GM19238 (cell line): ENCODE measurements at regions not wholly inside any gene's neighbourhood (a gene's known extent, or its start where the extent isn't known, plus 50 kb on each side); places are given as distances from the start of the nearest gene placed in this dataset.

Source experiments
- DNase-seq: peaks from one replicate; pipeline ENCODE4 v3.0.0; 2011; ENCODE audit warnings: low spot score; ENCODE audit not compliant: insufficient read length

GRCh38 chr6:74956559-74957428 lies 249.1 kb downstream of the COL12A1 start:
- no peak for DNase-seq

DNA sequence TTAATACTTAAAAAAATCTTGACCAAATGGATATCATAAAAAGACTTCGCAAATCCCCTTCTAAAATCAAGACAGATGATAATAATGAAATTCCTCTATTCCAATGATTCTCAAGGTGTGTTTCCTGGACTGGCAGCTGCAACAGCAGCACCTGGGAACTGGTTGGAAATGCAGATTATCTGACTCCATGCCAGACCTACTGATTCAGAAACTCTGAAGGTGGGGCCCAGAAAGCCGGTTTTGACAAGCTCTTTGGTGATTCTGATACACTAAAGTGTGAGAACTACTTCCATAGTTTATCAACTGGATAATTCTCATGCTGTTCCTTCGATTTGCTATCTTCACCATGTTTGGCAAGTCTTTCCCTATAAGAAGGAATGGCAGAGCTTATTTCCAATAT lies 252.1 kb downstream of the COL12A1 start:
- no peak for DNase-seq

GRCh38 chr6:74946961-74947360 lies 258.9 kb downstream of the COL12A1 start:
- DNase-seq: no peak

GRCh38 chr6:74942130-74942529 lies 263.7 kb downstream of the COL12A1 start:
- DNase-seq: no peak

DNA sequence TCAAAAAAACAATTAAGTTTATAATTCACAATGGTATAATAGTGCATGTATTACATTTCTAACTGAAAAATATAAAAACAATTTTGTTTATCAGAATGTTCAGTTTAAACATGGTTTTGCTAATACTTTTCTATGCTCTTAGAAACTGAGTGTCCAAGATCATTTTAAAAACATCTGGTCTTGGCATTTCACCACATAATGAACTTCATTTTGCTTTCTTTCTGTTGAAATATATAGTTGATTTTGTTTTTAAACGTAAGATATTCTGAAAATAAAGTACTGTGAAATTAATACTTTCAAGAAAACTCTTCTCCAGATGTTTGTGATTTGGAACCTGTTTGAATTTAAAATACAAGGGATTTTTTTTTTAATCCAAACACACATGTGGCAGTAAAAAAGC lies 264.4 kb downstream of the COL12A1 start:
- DNase-seq: no peak

- DNase-seq: no peak
Observed at GRCh38 chr6:74939721-74940620, 265.9 kb downstream of the COL12A1 start.

DNA sequence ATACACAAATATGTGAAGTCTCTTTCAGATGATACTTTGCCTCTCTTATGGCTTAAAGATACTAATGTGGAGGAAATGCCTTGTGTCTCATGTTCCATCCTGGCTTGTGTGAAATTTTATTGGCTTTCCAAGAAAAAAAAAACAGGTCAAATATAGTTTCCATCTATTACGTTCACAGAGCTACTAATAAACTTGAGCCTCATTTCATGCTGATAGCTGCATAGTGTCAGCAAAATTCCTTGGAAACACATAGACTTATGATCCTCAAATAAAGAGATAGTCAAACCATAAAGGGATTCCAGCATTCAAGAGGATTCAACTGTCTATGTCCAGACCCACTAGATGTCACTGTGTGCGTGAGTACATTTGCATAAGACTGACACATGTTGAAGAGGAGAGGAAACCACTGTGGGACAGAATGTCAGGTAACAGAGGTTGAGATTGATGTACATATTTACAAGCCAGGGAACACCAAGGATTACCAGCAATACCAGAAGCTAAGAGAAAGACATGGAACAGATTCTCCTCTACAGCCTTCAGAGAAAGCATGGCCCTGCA lies 266.6 kb downstream of the COL12A1 start:
- DNase-seq: no peak

DNA sequence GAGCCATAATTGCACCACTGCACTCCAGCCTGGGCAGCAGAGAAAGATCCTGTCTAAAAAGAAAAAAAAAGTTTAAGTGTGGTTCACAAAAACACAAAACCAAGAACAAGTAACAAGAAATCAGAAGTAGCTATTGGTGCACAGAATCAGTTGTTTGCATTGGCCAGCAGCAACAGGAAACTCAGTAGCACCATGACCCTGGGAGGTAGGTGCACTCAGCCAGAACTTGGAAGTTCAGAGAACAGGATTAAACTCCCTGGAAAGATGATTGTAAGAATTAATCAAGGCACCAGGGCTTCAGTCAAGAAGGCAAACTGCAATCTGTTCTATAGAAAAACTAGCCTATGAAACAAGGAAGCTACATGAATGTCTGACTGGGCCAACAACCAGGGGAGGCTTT lies 267.9 kb downstream of the COL12A1 start:
- no peak for DNase-seq

DNA sequence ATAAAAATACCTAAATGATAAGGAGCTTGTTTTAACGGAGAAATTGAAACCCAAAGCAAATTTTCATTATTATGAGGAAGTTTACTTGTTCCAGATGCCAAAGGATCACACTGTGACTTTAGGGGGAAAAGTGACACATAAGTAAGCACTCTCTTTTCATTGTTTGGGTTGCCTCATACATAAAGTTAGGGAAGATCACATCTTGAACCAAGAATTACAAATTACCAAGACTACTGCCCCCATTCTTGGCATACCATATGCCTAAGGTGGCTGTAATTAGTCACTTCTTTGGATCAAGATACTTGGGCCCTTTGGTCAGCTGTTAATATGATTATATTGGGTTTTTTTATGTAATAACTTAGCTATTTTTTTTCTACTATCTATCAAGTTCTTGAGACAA lies 269.0 kb downstream of the COL12A1 start:
- DNase-seq: no peak

GRCh38 chr6:74932232-74932888 lies 273.5 kb downstream of the COL12A1 start:
- DNase-seq: no peak

- no peak for DNase-seq
Observed at GRCh38 chr6:74931558-74931957, 274.3 kb downstream of the COL12A1 start.

DNA sequence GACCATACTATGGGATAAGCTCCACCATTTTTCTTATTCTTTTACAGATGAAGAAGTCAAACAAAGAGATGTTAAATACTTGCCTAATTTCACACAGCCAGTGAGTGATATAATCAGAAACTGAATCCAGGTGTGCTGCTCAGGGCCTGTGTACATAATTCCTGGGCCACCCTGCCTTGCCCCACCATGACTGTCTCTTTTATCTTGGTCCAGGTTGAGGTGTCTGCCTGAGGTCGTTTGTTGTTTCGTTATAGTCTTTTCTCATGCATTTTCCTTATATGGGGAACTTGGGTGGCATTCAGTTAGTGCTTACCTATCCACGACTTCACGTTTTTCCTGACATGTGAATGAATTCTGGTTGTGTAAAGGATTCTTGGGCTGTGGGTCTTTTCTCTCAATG lies 277.6 kb downstream of the COL12A1 start:
- DNase-seq: no peak

DNA sequence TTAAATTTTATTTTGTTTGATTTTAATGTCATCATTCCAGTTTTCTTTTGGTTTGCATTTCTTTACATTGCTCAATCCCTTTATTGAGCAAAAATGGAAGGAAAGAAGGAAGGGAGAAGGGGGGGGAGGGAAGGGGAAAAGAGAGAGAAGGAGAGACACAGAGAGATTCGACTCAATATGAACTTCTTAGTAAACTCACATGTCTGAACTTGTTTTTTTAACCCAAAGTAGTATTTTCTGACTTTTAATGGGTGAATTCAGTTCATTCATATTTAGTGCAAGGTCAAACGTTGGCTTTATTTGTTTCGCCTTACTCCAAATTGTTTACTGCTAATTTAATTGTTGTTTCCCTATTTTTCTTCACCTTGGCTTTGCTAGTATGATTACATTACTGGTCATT lies 278.6 kb downstream of the COL12A1 start:
- DNase-seq: no peak

- DNase-seq: no peak
Observed at GRCh38 chr6:74925683-74926082, 280.2 kb downstream of the COL12A1 start.

DNA sequence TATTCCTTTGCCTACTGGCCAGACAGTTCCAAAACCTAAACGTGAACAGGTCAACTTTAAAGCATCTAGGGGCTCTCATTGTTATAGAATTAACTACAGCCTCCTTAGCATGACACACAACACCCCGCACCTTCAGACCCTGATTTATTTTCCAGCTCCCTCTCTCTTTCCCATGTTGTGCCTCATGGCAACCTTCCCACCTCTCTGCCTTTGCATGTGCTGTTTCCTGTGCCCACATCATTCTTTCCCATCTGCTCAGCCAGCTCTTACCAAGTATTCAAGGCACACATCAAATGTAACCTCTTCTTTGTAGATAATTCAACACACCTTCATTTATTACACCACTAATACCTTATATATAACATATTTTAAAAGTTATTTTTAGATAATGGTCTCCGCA lies 291.0 kb downstream of the COL12A1 start:
- DNase-seq: no peak

GRCh38 chr6:74912234-74912633 lies 293.6 kb downstream of the COL12A1 start:
- no peak for DNase-seq

- DNase-seq: no peak
Observed at GRCh38 chr6:74902846-74903245, 303.0 kb downstream of the COL12A1 start.

DNA sequence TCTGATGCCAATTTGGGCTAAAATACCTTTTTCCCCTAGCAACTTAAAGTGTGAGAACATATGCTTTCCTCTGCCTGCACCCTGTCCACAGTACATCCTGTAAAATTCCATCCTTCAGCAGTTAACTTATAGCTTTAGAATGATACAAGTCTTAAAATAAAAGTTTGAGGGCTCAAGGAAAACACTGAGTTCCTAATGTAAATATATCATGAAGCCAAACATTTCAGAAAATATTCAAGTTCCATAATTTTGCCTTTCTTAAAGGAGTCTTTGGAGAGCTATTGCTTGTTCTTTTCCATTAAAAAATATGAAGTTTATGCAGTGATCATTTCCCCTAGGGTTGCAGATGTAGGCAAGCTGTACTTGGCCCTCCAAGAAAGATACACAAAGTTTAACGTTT lies 303.8 kb downstream of the COL12A1 start:
- no peak for DNase-seq

GRCh38 chr6:74901576-74901975 lies 304.3 kb downstream of the COL12A1 start:
- no peak for DNase-seq

DNA sequence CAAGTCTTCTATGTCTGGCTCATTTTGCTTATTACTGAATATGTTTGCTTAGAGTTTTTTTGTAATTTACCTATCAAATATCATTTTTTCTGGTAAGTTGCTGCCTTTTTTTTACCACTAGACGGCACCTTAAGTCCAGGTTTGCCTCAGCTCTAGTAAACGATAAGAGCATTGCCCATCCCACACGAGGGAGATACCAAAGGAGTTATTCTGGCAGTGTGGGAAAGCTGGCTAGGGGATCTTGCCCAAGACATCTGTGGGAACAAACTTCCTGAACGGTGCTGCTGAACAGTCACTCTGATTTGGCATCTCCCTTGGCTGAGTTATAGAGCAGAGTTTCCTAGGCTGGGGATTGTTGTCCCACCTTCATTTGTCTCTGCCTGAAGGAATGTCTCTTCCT lies 306.4 kb downstream of the COL12A1 start:
- DNase-seq: no peak

DNA sequence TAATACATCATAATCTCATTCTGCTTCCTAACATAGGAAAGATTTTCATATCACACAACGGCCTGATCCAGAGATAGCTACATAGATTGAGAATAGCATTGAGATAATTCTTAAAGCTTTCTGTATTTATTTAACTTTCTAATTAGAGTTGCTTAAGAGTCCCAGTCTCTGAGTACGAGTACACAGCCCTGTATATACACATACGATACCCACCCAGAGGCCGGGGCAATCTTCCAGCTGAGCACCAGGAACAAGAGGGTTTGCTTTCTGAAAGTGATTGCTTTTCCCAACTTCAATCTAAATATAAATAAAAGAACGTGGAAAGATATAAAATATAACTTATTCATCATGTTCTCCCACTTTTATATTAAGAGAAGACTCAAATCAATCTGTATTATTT lies 313.8 kb downstream of the COL12A1 start:
- no peak for DNase-seq
